H1 (cell line): ENCODE measurements at regions not wholly inside any gene's neighbourhood (a gene's known extent, or its start where the extent isn't known, plus 50 kb on each side); places are given as distances from the start of the nearest gene placed in this dataset.

Experiments
- CHD1 ChIP-seq: IDR thresholded peaks from 2 replicates; pipeline ENCODE4 v1.6.1; 2012; ENCODE audit warnings: low read depth, low read length, improper control_type of control experiment
- CTCF ChIP-seq, 3 experiments: IDR thresholded peaks; 1 replicate in 2 of 3; 2 replicates in 1 of 3; pipeline versions ENCODE4 v1.5.1 to v1.6.1; 2011; ENCODE audit warnings: low read length in 3 of 3, mild to moderate bottlenecking in 3 of 3, inconsistent platforms in 2 of 3, low read depth in 1 of 3, moderate library complexity in 1 of 3; ENCODE audit not compliant: insufficient read depth in 1 of 3; ENCODE audit errors: control extremely low read depth in 1 of 3
- USF2 ChIP-seq: IDR thresholded peaks from 2 replicates; pipeline ENCODE4 v1.6.1; 2011; ENCODE audit warnings: low read length, improper control_type of control experiment

GRCh38 chr13:33723365-33723764 is 94.6 kb upstream of the RFC3 start (continued):
- no peak for TF ChIP-seq CTCF (IDR thresholded peaks at IDR 0.05; ENCODE audit: control extremely low read depth in 1 of 3, insufficient read depth in 1 of 3, low read depth in 1 of 3, low read length in 3 of 3)
- TF ChIP-seq USF2: no peak
- TF ChIP-seq CHD1: no peak
- TF ChIP-seq, all 59 proteins: peak for 0
